GM19328 (cell line): ENCODE measurements at regions not wholly inside any gene's neighbourhood (a gene's known extent, or its start where the extent isn't known, plus 50 kb on each side); places are given as distances from the start of the nearest gene placed in this dataset.
"Not testable (repeated sequence)": the region's sequence is repeated elsewhere in the genome, so short reads cannot be mapped to it uniquely, and the experiment has no call there.

Source experiments
- ATAC-seq: cut with Tn5 transposase; IDR thresholded peaks from one replicate; pipeline ENCODE4 v1.9.1; 2021; ENCODE audit warnings: mild to moderate bottlenecking, moderate library complexity; ENCODE audit not compliant: unreplicated experiment

DNA sequence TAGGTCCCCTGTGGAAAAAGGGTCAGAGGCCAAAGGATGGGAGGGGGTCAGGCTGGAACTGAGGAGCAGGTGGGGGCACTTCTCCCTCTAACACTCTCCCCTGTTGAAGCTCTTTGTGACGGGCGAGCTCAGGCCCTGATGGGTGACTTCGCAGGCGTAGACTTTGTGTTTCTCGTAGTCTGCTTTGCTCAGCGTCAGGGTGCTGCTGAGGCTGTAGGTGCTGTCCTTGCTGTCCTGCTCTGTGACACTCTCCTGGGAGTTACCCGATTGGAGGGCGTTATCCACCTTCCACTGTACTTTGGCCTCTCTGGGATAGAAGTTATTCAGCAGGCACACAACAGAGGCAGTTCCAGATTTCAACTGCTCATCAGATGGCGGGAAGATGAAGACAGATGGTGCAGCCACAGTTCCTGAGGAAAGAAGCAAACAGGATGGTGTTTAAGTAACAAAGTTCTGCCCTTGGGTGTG, 165.8 kb downstream of the RPIA start:
- no peak for ATAC-seq

GRCh38 chr2:88857951-88858411, 166.5 kb downstream of the RPIA start:
- no peak for ATAC-seq

DNA sequence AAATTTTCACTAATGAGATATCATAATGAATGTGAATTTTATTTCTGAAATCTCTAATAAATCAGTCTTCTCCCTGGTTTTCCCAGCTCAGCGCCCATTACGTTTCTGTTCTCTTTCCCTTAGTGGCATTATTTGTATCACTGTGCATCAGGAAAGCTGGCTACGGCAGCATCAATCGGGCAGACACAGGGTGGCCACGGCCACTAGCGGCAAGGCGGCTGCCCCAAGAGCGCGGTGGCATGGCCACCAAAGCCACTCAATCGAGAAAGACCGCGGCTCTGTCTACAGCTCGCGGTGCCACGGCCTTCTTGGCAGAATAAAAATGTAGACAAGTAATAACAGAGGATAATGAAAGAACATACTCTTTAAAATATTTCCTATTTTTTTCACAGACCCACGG, 168.0 kb downstream of the RPIA start:
- ATAC-seq = no peak

- ATAC-seq = no peak
These were observed 169.1 kb downstream of the RPIA start for GRCh38 chr2:88860421-88861075.

GRCh38 chr2:88865801-88866371, 174.4 kb downstream of the RPIA start:
- ATAC-seq = peak; percentile 60

- ATAC-seq = no peak
These were observed 175.3 kb downstream of the RPIA start for GRCh38 chr2:88866756-88867155.

GRCh38 chr2:88868861-88869260, 177.4 kb downstream of the RPIA start:
- no peak for ATAC-seq

GRCh38 chr2:88870267-88870839, 178.9 kb downstream of the RPIA start:
- ATAC-seq = no peak

DNA sequence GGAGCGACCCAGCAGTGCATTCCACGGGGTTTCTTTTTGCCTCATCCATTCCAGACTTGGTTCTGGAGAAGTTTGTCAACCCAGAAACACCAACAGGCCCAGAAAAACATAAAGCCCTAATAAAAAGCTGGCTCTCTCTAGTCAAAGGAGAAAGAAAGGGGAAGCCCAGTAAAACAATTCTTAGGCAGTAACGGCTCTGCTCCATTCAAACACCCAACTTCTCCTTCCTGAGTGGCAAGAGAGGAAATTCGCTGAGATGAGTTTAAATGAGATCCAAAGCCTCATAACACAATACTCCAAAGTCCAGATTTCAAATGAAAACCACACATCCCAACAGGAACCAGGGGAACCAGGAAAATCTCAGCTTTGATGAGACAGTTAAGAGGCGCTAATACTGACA, 179.9 kb downstream of the RPIA start:
- ATAC-seq = no peak

- no peak for ATAC-seq
These were observed 182.1 kb downstream of the RPIA start for GRCh38 chr2:88873620-88874019.

GRCh38 chr2:88874063-88874657, 182.7 kb downstream of the RPIA start:
- no peak for ATAC-seq

- ATAC-seq = no peak
These were observed 184.3 kb downstream of the RPIA start for GRCh38 chr2:88875736-88876135.

GRCh38 chr2:88880441-88880953, 189.0 kb downstream of the RPIA start:
- ATAC-seq = no peak

DNA sequence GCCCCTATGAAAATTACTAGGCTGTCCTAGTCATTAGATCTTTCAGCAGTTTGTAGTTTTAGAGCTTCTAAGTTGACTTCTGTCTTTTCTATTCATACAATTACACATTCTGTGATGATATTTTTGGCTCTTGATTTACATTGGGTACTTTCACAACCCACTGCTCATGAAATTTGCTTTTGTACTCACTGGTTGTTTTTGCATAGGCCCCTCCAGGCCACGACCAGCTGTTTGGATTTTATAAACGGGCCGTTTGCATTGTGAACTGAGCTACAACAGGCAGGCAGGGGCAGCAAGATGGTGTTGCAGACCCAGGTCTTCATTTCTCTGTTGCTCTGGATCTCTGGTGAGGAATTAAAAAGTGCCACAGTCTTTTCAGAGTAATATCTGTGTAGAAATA, 193.8 kb downstream of the RPIA start:
- no peak for ATAC-seq

DNA sequence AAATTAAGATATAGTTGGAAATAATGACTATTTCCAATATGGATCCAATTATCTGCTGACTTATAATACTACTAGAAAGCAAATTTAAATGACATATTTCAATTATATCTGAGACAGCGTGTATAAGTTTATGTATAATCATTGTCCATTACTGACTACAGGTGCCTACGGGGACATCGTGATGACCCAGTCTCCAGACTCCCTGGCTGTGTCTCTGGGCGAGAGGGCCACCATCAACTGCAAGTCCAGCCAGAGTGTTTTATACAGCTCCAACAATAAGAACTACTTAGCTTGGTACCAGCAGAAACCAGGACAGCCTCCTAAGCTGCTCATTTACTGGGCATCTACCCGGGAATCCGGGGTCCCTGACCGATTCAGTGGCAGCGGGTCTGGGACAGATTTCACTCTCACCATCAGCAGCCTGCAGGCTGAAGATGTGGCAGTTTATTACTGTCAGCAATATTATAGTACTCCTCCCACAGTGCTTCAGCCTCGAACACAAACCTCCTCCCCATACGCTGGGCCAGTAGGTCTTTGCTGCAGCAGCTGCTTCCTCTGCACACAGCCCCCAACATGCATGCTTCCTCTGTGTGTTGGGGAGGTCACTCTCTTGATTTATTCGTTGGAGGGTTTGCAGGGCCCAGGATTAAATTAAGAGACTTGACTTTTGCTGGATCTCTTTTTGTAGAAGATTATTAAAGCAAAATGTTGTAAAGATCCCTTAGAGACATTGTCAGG, 194.4 kb downstream of the RPIA start:
- ATAC-seq = no peak

DNA sequence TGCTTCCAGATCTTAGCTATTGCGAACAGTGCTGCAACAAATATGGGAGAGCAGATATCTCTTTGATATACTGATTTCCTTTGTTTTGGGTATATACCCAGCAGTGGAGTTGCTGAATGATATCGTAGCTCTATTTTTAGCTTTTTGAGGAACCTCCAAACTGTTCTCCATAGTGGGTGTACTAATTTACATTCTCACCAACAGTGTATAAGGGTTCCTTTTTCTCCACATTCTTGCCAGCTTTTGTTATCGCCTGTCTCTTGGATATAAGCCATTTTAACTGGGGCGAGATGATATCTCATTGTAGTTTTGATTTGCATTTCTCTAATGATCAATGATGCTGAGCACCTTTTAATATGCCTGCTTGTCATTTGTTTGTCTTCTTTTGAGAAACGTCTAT, 196.0 kb downstream of the RPIA start:
- ATAC-seq = not testable (repeated sequence)

DNA sequence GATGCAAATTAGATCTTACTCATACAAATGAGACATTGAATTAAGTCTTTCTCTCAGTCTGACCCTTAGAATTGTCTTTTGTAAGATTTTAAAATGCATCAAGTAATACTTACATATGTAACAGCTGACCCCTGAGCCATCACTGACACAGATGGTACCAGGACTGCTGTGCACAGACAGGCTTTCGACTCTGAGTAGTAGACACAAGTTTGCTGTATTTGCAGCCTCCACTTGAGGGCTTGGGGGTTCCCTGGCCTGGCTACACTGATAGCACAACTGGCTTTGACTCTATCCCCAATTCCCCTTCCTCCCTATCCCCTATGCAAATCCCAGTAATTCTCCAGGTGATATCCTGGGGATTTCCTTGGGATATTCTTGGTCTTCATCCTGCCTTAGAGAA, 200.7 kb downstream of the RPIA start:
- no peak for ATAC-seq

- no peak for ATAC-seq
These were observed 201.3 kb downstream of the RPIA start for GRCh38 chr2:88892788-88893187.

DNA sequence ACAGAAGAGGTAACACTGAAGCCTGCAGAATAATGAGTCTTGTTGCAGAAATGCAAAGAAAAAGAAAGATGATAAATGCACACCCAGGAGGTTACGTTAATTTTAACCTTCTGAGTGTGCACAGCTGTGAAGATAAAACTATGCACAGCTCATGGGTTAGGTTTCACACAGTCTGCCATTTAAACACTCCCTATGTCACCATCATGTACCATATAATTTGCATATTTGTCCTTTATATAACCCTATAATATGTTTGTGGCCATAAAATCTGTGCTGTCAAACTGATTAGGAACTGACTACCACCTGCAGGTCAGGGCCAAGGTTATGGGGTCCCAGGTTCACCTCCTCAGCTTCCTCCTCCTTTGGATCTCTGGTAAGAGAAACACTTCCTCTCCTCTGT, 205.5 kb downstream of the RPIA start:
- no peak for ATAC-seq

DNA sequence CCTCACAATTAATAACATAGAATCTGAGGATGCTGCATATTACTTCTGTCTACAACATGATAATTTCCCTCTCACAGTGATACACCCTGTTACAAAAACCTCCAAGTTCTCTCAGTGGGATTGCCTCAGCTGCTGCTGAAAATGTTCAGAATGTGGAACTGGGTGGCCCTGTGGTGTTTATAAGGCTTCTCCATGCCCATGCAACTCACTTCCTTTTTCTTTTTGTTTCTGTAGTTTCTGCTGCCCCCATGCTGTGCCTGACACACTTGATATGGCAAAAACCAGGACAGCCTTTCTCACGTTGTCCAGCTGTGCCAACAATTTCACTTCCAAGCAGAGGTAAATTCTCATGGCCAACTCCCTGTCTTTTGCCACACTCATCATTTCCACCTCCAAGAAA, 206.2 kb downstream of the RPIA start:
- no peak for ATAC-seq

GRCh38 chr2:88903749-88904353, 212.4 kb downstream of the RPIA start:
- ATAC-seq = no peak
